ENCODE measurements at regions not wholly inside any gene's neighbourhood (a gene's known extent, or its start where the extent isn't known, plus 50 kb on each side); places are given as distances from the start of the nearest gene placed in this dataset.
"Not testable (repeated sequence)": the region's sequence is repeated elsewhere in the genome, so short reads cannot be mapped to it uniquely, and the experiment has no call there.

- TF ChIP-seq, protein P1, sequence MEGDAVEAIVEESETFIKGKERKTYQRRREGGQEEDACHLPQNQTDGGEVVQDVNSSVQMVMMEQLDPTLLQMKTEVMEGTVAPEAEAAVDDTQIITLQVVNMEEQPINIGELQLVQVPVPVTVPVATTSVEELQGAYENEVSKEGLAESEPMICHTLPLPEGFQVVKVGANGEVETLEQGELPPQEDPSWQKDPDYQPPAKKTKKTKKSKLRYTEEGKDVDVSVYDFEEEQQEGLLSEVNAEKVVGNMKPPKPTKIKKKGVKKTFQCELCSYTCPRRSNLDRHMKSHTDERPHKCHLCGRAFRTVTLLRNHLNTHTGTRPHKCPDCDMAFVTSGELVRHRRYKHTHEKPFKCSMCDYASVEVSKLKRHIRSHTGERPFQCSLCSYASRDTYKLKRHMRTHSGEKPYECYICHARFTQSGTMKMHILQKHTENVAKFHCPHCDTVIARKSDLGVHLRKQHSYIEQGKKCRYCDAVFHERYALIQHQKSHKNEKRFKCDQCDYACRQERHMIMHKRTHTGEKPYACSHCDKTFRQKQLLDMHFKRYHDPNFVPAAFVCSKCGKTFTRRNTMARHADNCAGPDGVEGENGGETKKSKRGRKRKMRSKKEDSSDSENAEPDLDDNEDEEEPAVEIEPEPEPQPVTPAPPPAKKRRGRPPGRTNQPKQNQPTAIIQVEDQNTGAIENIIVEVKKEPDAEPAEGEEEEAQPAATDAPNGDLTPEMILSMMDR (conservative IDR thresholded peaks at IDR 0.05) = no peak
- no peak overlapping the region for H3K27ac ChIP-seq
Observed at GRCh38 chr3:102348904-102349303, 85.9 kb upstream of the ZPLD1 start.

DNA sequence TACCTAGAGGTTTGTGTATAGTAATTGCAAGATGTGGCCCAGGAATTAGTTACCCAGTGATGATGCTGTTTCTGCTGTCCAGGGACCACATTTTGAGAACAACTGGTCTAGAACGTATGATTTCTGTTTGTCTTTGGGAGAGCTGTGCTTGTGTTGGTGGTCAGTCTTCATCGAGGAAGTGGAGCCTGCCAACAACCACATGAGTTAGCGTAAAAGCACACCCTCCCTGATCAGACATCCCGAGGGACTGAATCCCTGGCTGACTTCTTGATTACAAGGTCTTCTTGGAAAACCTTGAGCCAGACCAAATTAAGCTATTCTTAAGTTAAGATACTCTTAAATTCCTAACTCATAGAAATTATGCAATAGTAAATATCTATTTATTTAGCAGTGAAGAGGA is 81.7 kb upstream of the ZPLD1 start:
- TF ChIP-seq, protein P1 (conservative IDR thresholded peaks at IDR 0.05) = no peak
- H3K27ac ChIP-seq = no peak overlapping the region

DNA sequence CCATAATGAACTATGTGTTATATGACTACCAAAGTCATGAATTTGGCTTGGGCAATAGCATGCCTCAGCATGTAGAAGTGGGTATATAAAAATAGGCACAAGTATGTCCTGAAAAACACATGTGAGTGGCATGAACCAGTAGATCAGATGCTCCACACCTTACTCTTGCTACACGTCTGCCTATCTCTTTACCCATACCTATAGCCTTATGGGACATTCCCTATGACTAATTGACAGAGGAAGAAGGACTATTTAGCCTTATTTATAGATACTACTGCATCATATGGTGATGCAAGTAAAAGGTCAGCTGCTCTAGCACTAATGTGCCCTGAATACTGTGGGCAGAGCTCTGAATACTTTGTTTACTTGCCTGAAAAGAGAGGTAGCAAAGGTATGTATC is 81.0 kb upstream of the ZPLD1 start:
- H3K27ac ChIP-seq = no peak overlapping the region
- TF ChIP-seq, protein P1 (conservative IDR thresholded peaks at IDR 0.05) = no peak

- no peak overlapping the region for H3K27ac ChIP-seq
- TF ChIP-seq, protein P1 (conservative IDR thresholded peaks at IDR 0.05) = no peak
Observed at GRCh38 chr3:102354818-102355515, 79.8 kb upstream of the ZPLD1 start.

DNA sequence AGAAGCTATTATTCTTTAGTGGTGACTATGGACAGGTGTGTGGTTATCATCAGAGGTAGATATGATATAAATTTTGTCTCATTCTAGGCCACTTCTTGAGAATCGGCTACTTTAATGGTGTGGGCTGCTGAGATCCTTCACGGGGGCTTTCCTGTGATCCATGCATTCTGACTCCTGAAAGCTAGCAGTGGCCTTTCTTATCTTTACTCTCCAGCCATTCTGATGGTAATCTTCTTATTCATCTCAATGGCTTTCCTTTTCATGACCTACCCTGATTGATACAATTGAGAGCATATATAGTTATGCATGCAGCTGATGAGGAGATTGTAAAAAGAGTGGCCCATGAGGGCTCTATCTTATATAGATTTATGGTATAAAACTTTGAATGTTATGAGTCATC is 78.3 kb upstream of the ZPLD1 start:
- H3K27ac ChIP-seq = no peak overlapping the region
- TF ChIP-seq, protein P1 (conservative IDR thresholded peaks at IDR 0.05) = no peak

DNA sequence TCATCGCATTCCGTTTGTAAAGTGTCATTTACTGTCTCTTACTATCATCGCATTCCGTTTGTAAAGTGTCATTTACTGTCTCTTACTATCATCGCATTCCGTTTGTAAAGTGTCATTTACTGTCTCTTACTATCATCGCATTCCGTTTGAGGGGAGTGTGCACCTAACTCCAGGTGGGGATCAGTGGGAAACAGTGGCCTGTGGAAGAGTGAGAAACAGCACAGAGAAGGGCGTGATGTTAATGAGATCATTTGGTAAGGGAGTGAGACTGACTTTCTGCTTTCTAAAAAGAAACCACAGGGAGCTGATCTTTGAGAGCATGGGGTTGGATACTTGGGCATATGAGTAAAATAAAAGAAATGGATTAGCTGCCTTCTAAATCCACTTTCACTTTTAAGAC is 77.5 kb upstream of the ZPLD1 start:
- H3K27ac ChIP-seq = not testable (repeated sequence)

DNA sequence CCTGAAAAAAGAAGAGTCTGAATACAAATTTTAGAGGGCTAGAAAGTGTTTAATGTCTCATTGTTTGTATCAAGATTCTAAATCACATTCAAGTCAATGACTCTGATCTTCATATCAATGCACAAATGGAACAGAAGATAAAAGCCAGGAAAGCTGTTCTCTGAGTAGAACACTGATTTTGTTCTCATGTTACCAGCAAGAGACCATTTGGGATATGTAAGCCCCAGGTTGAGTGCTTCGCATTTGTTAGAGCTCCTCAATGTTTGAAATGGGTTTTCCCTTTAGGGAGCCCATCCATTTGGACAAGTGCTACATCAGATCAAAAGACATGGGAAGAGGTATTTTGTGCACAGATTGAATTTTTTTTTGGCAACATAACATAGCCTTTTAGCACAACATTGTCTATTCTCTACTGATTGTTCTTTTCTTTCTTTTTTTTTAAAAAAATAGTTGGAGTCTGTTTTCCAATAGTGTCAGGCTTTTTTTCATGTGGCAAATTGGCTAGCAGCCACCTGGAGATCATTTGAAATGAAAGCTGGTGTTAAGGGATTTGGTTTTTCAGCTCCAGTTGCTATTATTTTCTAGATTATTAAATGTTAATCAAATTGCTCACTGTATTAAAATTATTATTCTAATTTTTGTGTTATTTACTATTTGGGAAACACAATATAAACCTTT is 74.5 kb upstream of the ZPLD1 start:
- TF ChIP-seq, protein P1 (conservative IDR thresholded peaks at IDR 0.05) = no peak
- H3K27ac ChIP-seq = no peak overlapping the region

DNA sequence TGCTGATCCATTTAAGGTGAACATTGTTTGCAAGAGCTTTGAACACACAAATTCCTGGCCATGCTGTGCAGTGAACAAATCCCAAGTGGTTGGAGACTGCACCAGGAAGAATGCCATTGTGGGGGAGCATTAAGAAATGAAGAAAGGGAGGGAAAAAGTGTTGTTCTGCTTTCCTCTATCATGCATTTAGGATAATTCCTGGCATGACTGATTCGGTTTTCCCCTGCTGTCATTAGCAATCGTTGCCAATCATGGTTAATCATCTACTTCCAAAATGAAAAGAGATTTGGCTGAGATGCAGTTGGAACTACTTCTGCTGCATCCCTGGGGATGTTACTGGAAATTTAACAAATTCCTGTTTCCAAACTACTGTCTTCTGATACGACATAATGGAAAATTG is 73.7 kb upstream of the ZPLD1 start:
- H3K27ac ChIP-seq = no peak overlapping the region
- TF ChIP-seq, protein P1 (conservative IDR thresholded peaks at IDR 0.05) = no peak

DNA sequence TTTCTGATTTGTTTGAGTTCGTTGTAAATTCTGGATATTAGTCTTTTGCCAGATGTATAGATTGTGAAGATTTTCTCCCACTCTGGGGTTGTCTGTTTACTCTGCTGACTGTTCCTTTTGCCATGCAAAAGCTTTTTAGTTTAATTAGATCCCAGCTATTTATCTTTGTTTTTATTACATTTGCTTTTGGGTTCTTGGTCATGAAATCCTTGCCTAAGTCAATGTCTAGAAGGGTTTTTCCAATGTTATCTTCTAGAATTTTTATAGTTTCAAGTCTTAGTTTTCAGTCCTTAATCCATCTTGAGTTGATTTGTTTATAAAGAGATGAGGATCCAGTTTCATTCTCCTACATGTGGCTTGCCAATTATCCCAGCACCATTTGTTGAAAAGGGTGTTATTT is 68.7 kb upstream of the ZPLD1 start:
- not testable (repeated sequence) for H3K27ac ChIP-seq

Data from VCaP (cell line).